HepG2 (cell line): ENCODE measurements at regions not wholly inside any gene's neighbourhood (a gene's known extent, or its start where the extent isn't known, plus 50 kb on each side); places are given as distances from the start of the nearest gene placed in this dataset.

ENCODE experiments used
- ATAC-seq: fragments of 200-7000 bp; cut with Tn5 transposase; 3 replicates; pipeline ENCODE4 v1.9.1; 2020; ENCODE audit warnings: mild to moderate bottlenecking, moderate library complexity
- BruUV-seq: library from RNA; stranded (reverse); fragments of 400-500 nt; replicated peaks from 2 replicates; lab custom pipeline; 2021; lab: Mats Ljungman, UMichigan
- CTCF ChIA-PET: fragments of 300-600 bp; formaldehyde crosslinking; extraction: SDS; loops from one replicate; lab custom pipeline; 2021; ENCODE audit warnings: low total read pairs, inconsistent platforms, low intra/inter-chr PET ratio; lab: Yijun Ruan, JAX
- POLR2A ChIA-PET: fragments of 350-600 bp; sonication (Branson Sonifier 250); formaldehyde crosslinking; loops from one replicate; lab custom pipeline; 2020; ENCODE audit warnings: antibody characterized with exemption, inconsistent platforms; lab: Yijun Ruan, JAX
- DNase-seq: peaks from one replicate; pipeline ENCODE4 v3.0.0-alpha.2; 2015; ENCODE audit warnings: low spot score
- FAIRE-seq: peaks from 3 replicates; lab custom pipeline; 2011; peaks lifted over from hg19 to GRCh38; lab: Jason Lieb, UNC
- H2AFZ ChIP-seq: one replicate; pipeline ENCODE4 v1.6.1; 2011; ENCODE audit warnings: low read length, inconsistent platforms
- H3K27ac ChIP-seq: fragments of 300-600 bp; 3 replicates; pipeline ENCODE4 v1.8.0; 2011; ENCODE audit warnings: mixed run types, mild to moderate bottlenecking, mixed read lengths, low read length, inconsistent platforms; ENCODE audit not compliant: insufficient read depth; ENCODE audit errors: extremely low read length
- H3K27me3 ChIP-seq, 2 experiments: fragments of 200-600 bp in 1 of 2; 2 replicates in 1 of 2; 3 replicates in 1 of 2; pipeline versions ENCODE4 v1.6.0 to v1.8.0; 2011; ENCODE audit warnings: low read length in 2 of 2, mild to moderate bottlenecking in 2 of 2, moderate library complexity in 2 of 2, inconsistent platforms in 1 of 2; ENCODE audit not compliant: insufficient read depth in 2 of 2, control insufficient read depth in 1 of 2
- H3K36me3 ChIP-seq, 2 experiments: fragments of 200-600 bp in 1 of 2; replicated peaks in 1 of 2; 2 replicates in 1 of 2; 3 replicates in 1 of 2; pipeline versions ENCODE4 v1.5.1 to v1.8.0; 2011; ENCODE audit warnings: low read length in 2 of 2, inconsistent platforms in 1 of 2; ENCODE audit not compliant: insufficient read depth in 2 of 2, control insufficient read depth in 1 of 2
- H3K4me1 ChIP-seq: 2 replicates; pipeline ENCODE4 v1.5.1; 2012; ENCODE audit warnings: low read length, inconsistent platforms; ENCODE audit not compliant: insufficient read depth
- H3K4me2 ChIP-seq: 2 replicates; pipeline ENCODE4 v1.6.0; 2011; ENCODE audit warnings: low read depth, low read length, inconsistent platforms
- H3K4me3 ChIP-seq, 3 experiments: fragments of 200-600 bp in 1 of 3; sonication (generic), shearing (Covaris generic) in 1 of 3; replicated peaks in 1 of 3; 2 replicates each; pipeline ENCODE4 v1.5.1; 2011 to 2016; ENCODE audit warnings: low read length in 3 of 3, inconsistent platforms in 2 of 3, low read depth in 2 of 3, mild to moderate bottlenecking in 2 of 3, control low read depth in 1 of 3, mixed read lengths in 1 of 3; ENCODE audit not compliant: insufficient read depth in 1 of 3
- H3K79me2 ChIP-seq: one replicate; pipeline ENCODE4 v1.6.1; 2011; ENCODE audit warnings: low read length, inconsistent platforms; ENCODE audit not compliant: insufficient read depth
- H3K9ac ChIP-seq: 2 replicates; pipeline ENCODE4 v1.6.0; 2011; ENCODE audit warnings: mild to moderate bottlenecking, low read depth, low read length, inconsistent platforms; ENCODE audit not compliant: insufficient read depth
- H3K9me3 ChIP-seq: 2 replicates; pipeline ENCODE4 v1.5.1; 2012; ENCODE audit warnings: mild to moderate bottlenecking, low read length
- H4K20me1 ChIP-seq: 2 replicates; pipeline ENCODE4 v1.6.0; 2011; ENCODE audit warnings: inconsistent platforms, mild to moderate bottlenecking, low read length, moderate library complexity; ENCODE audit not compliant: insufficient read depth
- ARNTL ChIP-seq: sonication (generic); formaldehyde crosslinking; IDR thresholded peaks from 2 replicates; pipeline ENCODE4 v1.4.0; 2020; ENCODE audit warnings: mild to moderate bottlenecking, missing genetic modification reagents
- FOSL2 ChIP-seq: sonication (generic); formaldehyde crosslinking; IDR thresholded peaks from 2 replicates; pipeline ENCODE4 v1.4.0; 2020; ENCODE audit warnings: missing genetic modification reagents
- MATR3 ChIP-seq: sonication (generic); formaldehyde crosslinking; IDR thresholded peaks from 2 replicates; pipeline ENCODE4 v1.4.0; 2020; ENCODE audit warnings: missing genetic modification reagents
- STAG1 ChIP-seq: sonication (generic); formaldehyde crosslinking; IDR thresholded peaks from 2 replicates; pipeline ENCODE4 v1.4.0; 2020; ENCODE audit warnings: missing genetic modification reagents
- XRCC5 ChIP-seq: fragments of 200-400 bp; formaldehyde crosslinking; optimal IDR thresholded peaks from 2 replicates; pipeline ENCODE3; 2017; ENCODE audit warnings: mild to moderate bottlenecking, low read length
- ZKSCAN5 ChIP-seq: sonication (generic); formaldehyde crosslinking; IDR thresholded peaks from 2 replicates; pipeline ENCODE4 v1.5.1; 2020; ENCODE audit warnings: mild to moderate bottlenecking, missing genetic modification reagents
- ZNF225 ChIP-seq: sonication (generic); formaldehyde crosslinking; IDR thresholded peaks from 2 replicates; pipeline ENCODE4 v1.4.0; 2020; ENCODE audit warnings: mild to moderate bottlenecking, missing genetic modification reagents
- ZNF333 ChIP-seq: sonication (generic); formaldehyde crosslinking; IDR thresholded peaks from 2 replicates; pipeline ENCODE4 v1.4.0; 2020; ENCODE audit warnings: mild to moderate bottlenecking, missing genetic modification reagents, borderline replicate concordance
- ZNF672 ChIP-seq: sonication (generic); formaldehyde crosslinking; IDR thresholded peaks from 2 replicates; pipeline ENCODE4 v1.8.1; 2022; ENCODE audit warnings: missing genetic modification reagents
- ZSCAN21 ChIP-seq: sonication (generic); formaldehyde crosslinking; IDR thresholded peaks from 2 replicates; pipeline ENCODE4 v1.8.0; 2022; ENCODE audit warnings: mild to moderate bottlenecking, missing genetic modification reagents, moderate library complexity, borderline replicate concordance
- WGBS: methylation state at CpG from one replicate; pipeline ENCODE4 v1.1.6; 2017; ENCODE audit warnings: low lambda C conversion rate; 5-methylcytosine and 5-hydroxymethylcytosine counted together
- in situ Hi-C: cut with HindIII; loops from 2 replicates; pipeline ENCODE4 v1.10.0; 2017; ENCODE audit warnings: low pct_unique_long_range_greater_than_20kb; ENCODE audit not compliant: extremely low pct_ligation_motif_present
- intact Hi-C: fragments of 100-400 bp; cut with micrococcal nuclease; formaldehyde crosslinking; loops from one replicate; pipeline ENCODE4 v1.10.0; 2022; ENCODE audit not compliant: unreplicated experiment
- TF ChIP-seq, protein P1 (sequence below): sonication (generic); formaldehyde crosslinking; IDR thresholded peaks from 2 replicates; pipeline ENCODE4 v1.5.1; 2020; ENCODE audit warnings: missing genetic modification reagents, mild to moderate bottlenecking, borderline replicate concordance
- TF ChIP-seq, protein P2 (sequence below): sonication (generic); formaldehyde crosslinking; IDR thresholded peaks from 2 replicates; pipeline ENCODE4 v1.8.1; 2023; ENCODE audit warnings: mild to moderate bottlenecking, missing genetic modification reagents
- TF ChIP-seq, protein P3 (sequence below): fragments of 450-650 bp; IDR thresholded peaks from 2 replicates; pipeline ENCODE4 v1.6.1; 2017; ENCODE audit warnings: mild to moderate bottlenecking
- TF ChIP-seq, protein P4 (sequence below): sonication (generic); formaldehyde crosslinking; IDR thresholded peaks from 2 replicates; pipeline ENCODE4 v1.8.1; 2023; ENCODE audit warnings: mild to moderate bottlenecking, missing genetic modification reagents

DNA sequence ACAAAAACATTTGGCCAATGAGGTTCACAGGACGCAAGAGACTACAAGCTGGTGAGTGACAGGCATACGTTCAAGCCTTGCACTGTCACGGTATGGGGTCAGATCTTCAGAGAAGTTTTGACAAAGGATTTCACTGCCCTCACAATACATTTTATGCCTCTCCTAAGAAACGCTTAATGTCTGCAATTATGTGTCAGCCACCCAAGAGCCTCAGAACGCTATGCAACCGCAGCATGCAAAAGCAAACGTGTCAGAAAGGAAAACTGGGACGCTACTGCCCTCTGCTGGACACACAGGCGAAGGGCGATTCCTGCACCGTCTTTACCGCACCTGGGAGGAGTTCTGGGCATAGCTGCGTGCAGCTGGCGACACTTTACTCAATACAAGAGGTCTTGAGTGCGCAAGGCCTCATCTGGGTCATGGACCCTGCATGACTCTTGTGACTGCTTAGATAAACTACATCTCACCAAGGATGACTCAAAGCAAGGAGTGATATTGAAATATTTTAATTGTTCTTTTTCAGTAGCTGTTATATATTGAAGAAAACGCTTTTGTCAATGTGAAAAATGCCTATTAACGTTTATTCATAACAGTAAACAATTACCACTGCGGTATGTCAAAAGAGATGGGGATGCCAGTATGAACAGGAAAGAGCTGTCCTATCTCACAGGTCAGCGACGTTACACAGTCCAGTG is 147.6 kb upstream of the FRG1 start:
- peak; percentile 39 for DNase-seq
- Histone ChIP-seq H3K27ac (no peak overlapping the region), H3K36me3 (no peaks in the 10 kb centered on the region), H3K9me3 (no peaks in the 10 kb centered on the region), H3K27me3 (peaks cover 1 to 4% of the 10 kb centered on the region in 2 experiments; a peak in 2 of 5 replicates), H3K4me3 (no peak overlapping the region), H4K20me1 (no peaks in the 10 kb centered on the region), H3K79me2 (no peaks in the 10 kb centered on the region), H3K4me1 (no peaks in the 10 kb centered on the region), H2AFZ (no peak overlapping the region), H3K9ac (no peak overlapping the region), H3K4me2 (no peak overlapping the region)
- intact Hi-C loops: no loop called here
- ChIA-PET CTCF (interaction anchor here (1.8 kb wide), 1 partner anchor 357 kb away, joined by 20 read pairs; no protein-coding TSS in a partner anchor), POLR2A (no interaction called here)
- in situ Hi-C loops: loop anchor here (10.0 kb wide), 1 partner anchor 358 kb away; no protein-coding TSS in a partner anchor
- peak; percentile 97 for ATAC-seq
- peak; percentile 86 for FAIRE-seq
- 13% methylated on average over 20 of the region's 20 CpGs for WGBS
- BruUV-seq: no TSS peak
- TF ChIP-seq STAG1 (CRISPR knock-in tag) (peak; percentile 96), ZKSCAN5 (CRISPR knock-in tag) (no peak), FOSL2 (CRISPR knock-in tag) (0 out of 2 replicates have a peak, but pooled peaks have one; percentile 11), ZNF225 (CRISPR knock-in tag) (no peak), ZNF672 (no peak), ZSCAN21 (CRISPR knock-in tag) (no peak; the same call in 1 of the 2 replicates), ZNF333 (CRISPR knock-in tag) (no peak), MATR3 (CRISPR knock-in tag) (no peak), ARNTL (no peak), XRCC5 (peak; percentile 54)
- TF ChIP-seq, protein P1, sequence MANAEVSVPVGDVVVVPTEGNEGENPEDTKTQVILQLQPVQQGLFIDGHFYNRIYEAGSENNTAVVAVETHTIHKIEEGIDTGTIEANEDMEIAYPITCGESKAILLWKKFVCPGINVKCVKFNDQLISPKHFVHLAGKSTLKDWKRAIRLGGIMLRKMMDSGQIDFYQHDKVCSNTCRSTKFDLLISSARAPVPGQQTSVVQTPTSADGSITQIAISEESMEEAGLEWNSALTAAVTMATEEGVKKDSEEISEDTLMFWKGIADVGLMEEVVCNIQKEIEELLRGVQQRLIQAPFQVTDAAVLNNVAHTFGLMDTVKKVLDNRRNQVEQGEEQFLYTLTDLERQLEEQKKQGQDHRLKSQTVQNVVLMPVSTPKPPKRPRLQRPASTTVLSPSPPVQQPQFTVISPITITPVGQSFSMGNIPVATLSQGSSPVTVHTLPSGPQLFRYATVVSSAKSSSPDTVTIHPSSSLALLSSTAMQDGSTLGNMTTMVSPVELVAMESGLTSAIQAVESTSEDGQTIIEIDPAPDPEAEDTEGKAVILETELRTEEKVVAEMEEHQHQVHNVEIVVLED (CRISPR knock-in tag): 0 out of 2 replicates have a peak, but pooled peaks have one; percentile 19
- TF ChIP-seq, protein P2, sequence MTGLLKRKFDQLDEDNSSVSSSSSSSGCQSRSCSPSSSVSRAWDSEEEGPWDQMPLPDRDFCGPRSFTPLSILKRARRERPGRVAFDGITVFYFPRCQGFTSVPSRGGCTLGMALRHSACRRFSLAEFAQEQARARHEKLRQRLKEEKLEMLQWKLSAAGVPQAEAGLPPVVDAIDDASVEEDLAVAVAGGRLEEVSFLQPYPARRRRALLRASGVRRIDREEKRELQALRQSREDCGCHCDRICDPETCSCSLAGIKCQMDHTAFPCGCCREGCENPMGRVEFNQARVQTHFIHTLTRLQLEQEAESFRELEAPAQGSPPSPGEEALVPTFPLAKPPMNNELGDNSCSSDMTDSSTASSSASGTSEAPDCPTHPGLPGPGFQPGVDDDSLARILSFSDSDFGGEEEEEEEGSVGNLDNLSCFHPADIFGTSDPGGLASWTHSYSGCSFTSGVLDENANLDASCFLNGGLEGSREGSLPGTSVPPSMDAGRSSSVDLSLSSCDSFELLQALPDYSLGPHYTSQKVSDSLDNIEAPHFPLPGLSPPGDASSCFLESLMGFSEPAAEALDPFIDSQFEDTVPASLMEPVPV (CRISPR knock-in tag): no peak
- TF ChIP-seq, protein P3, sequence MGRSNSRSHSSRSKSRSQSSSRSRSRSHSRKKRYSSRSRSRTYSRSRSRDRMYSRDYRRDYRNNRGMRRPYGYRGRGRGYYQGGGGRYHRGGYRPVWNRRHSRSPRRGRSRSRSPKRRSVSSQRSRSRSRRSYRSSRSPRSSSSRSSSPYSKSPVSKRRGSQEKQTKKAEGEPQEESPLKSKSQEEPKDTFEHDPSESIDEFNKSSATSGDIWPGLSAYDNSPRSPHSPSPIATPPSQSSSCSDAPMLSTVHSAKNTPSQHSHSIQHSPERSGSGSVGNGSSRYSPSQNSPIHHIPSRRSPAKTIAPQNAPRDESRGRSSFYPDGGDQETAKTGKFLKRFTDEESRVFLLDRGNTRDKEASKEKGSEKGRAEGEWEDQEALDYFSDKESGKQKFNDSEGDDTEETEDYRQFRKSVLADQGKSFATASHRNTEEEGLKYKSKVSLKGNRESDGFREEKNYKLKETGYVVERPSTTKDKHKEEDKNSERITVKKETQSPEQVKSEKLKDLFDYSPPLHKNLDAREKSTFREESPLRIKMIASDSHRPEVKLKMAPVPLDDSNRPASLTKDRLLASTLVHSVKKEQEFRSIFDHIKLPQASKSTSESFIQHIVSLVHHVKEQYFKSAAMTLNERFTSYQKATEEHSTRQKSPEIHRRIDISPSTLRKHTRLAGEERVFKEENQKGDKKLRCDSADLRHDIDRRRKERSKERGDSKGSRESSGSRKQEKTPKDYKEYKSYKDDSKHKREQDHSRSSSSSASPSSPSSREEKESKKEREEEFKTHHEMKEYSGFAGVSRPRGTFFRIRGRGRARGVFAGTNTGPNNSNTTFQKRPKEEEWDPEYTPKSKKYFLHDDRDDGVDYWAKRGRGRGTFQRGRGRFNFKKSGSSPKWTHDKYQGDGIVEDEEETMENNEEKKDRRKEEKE: no peak
- TF ChIP-seq, protein P4, sequence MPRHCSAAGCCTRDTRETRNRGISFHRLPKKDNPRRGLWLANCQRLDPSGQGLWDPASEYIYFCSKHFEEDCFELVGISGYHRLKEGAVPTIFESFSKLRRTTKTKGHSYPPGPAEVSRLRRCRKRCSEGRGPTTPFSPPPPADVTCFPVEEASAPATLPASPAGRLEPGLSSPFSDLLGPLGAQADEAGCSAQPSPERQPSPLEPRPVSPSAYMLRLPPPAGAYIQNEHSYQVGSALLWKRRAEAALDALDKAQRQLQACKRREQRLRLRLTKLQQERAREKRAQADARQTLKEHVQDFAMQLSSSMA (CRISPR knock-in tag): no peak
